GM21381 (cell line): ENCODE measurements at regions not wholly inside any gene's neighbourhood (a gene's known extent, or its start where the extent isn't known, plus 50 kb on each side); places are given as distances from the start of the nearest gene placed in this dataset.

Experiments
- ATAC-seq: cut with Tn5 transposase; IDR thresholded peaks from one replicate; pipeline ENCODE4 v1.9.1; 2021; ENCODE audit warnings: mild to moderate bottlenecking, moderate library complexity; ENCODE audit not compliant: unreplicated experiment

DNA sequence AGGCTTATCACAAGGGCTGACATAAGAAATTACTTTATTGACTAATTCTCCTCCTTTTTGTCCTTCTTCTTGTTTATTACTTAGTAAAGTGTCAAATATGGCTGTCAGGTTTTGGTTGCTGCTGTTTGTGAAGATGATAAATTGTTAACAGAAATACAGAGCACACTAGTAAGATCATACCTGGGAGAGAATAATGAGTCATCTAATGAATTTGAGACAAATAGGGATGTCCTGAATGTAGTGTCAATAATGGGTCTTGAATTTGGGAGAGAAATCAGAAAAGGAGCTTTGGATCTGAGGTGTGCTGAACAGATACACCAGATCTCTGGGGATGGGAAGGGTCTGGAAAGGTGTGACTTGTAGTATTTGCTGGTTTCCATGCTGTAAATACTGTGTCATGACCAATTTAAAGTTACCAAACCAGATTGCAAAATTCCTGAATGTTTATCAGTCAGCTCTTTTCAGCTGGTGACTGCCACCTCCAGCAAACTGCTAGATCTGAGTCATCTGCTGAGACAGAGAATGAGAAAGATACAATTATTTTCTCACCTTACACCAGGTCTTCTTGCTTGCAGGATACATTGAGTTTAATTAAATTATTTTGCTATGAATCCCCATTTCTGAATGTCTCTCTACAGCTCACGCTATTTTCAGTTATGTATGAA is 76.7 kb upstream of the SATB1 start:
- ATAC-seq, result no peak

DNA sequence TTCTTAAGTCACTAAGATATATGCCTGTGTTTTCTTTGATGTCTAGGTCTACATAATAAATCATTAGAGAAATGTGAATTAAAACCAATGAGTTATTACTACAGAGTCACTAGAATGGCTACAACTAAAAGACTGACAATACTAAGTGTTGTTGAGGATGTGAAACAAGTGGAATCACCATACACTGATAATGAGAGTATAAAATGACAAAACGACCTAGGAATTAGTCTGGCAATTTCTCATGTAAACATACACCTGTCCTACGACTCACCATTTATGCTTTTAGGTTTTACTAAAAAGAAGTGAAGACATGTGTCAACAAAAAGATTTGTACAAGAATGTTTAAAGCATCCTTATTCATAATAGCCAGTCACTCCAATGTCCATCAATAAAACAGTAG is 75.2 kb upstream of the SATB1 start:
- no peak for ATAC-seq

DNA sequence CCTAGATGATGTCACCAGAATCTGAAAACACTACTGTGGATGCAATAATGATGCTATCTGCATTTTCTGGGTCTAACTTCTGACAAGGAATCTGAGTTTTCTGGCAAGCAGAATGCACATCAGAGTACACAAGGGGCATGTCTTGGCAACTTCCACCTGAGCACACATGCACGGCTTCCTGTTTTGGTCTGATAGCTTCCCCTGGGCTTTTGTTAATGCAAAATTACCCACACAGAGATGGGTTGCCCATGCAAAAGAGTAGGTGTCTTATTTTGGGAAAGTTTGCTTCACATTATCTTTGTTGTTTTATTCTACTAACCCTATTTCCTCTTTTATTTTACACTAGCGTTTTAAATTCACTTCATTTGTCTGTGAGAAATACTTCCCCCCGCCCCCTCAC is 74.2 kb upstream of the SATB1 start:
- peak; percentile 68 for ATAC-seq

DNA sequence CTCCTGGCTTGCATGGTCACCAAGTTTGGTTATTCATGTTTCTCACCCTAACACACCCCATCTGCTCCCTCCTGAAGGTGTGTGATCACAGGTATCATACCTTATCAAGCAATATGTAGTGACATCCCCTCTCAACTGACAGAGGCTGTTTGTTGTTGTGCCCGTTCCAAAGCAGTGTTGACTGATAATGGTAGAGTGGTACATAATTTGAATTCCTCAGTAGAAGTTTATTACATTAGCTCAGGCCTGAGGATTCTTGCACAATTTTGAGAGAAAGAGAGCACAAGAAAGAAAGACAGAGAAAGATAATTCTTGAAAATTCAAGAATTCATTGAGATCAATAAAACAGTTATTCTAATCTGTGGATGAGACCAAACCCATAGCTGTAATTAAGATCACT is 69.1 kb upstream of the SATB1 start:
- ATAC-seq, result no peak

DNA sequence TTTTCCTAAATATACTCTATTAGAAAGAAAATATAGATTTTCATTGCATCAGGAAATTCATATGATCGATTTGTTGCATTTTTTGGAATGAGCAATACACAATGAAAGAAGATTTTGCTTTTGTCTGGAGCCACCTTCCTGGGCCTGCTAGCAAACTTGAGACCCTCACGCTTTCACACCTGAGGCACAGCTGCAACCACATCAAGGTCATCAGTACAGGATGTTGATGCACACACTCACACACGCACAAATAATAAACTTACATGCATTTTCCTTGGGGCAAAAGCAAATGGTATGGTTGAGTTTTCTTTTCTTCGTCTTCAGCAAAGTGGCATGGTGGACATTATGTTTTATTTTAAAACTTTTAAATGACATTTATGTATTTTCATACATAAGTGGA is 64.8 kb upstream of the SATB1 start:
- no peak for ATAC-seq

DNA sequence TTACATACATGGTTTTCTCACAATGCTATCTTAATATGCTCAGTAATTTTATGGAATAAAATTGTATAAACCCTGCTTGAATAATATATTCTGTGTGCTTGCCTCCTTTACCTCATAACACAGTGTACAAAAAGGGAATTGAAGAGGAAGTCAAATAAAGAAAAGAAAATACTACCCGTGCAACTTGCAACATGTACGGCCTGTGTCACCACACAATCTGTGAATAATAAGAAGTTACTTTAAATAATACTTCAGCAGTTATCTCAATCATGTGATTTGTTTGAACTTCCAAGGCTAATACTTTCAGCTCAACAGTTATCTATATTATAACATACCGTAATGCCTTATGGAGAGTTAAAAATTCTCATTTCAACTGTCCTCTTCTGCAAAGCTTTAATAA is 58.1 kb upstream of the SATB1 start:
- no peak for ATAC-seq

DNA sequence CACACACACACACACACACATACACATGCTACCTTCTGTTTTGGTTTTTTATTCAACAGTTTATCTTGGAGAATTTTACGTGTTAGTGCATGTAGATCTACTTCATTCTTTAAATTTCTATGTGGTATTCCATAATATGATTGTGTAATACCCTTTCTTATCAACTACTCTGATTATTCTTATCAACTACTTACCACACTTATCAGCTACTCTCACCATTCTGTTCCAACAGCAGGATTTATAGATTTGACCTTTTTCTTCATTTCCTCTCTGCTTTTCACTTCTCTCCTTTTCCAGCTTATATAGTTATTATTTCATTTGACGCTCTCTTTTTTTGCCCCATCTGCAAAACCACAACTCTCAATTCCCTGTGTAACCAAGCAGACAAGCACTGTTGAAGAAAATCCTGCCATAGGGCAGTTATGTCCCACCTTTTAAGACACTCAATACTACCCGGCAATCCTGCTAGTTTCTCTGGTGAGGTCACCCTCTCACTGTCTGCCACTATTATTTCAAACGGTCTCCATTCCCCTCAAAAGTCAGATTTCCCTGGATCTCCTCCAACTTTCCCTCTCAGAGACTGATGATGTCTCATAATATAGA is 56.9 kb upstream of the SATB1 start:
- no peak for ATAC-seq

DNA sequence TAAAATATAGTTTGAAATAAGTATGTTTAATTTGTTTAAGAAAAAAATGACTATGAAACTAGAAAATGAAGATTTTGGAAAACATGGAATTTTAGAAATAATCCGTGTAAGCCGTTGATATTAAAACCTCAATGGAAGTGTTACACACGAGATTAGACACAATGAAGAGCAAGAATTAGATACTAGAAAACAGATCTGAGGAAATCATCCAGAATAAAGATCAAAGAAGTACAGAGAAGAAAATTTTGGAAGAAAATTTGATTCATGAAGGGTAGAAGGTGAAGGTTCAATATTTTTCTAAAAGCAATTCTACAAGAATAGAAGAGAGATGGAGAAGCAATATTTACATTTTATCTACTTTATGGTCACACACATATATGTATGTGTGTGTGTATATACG is 52.5 kb upstream of the SATB1 start:
- no peak for ATAC-seq
